ENCODE measurements at regions not wholly inside any gene's neighbourhood (a gene's known extent, or its start where the extent isn't known, plus 50 kb on each side); places are given as distances from the start of the nearest gene placed in this dataset.

GRCh38 chr4:187782286-187782824 is 213.2 kb upstream of the ZFP42 start:
- no peaks in the 10 kb centered on the region for H3K4me1 ChIP-seq (ENCODE audit: insufficient read depth, low read length)
- no peak overlapping the region for H3K9ac ChIP-seq (ENCODE audit: insufficient read depth, low read depth, low read length)
- ATAC-seq (no peak), FAIRE-seq (no peak), DNase-seq (ENCODE audit: low spot score) (no peak)
- H4K20me1 ChIP-seq (ENCODE audit: insufficient read depth, low read length), result no peaks in the 10 kb centered on the region
- intact Hi-C loops (cut with micrococcal nuclease; ENCODE audit: unreplicated experiment), result no loop called here
- in situ Hi-C loops (cut with HindIII; ENCODE audit: extremely low pct_ligation_motif_present, low pct_unique_long_range_greater_than_20kb), result no loop called here
- no TSS peak for BruUV-seq (replicated peaks)
- ChIA-PET CTCF (ENCODE audit: low intra/inter-chr PET ratio, low total read pairs) (no interaction called here), POLR2A (no interaction called here)
- no peaks in the 10 kb centered on the region for H3K27me3 ChIP-seq (ENCODE audit: control insufficient read depth in 1 of 2, insufficient read depth in 2 of 2, low read length in 2 of 2)
- WGBS (ENCODE audit: low lambda C conversion rate), result 0% methylated on average over 4 of the region's 4 CpGs
- no peak overlapping the region for H3K4me2 ChIP-seq (ENCODE audit: low read depth, low read length)
- peaks cover 9% of the 10 kb centered on the region for H3K9me3 ChIP-seq (ENCODE audit: low read length)
- no peaks in the 10 kb centered on the region for H3K36me3 ChIP-seq (replicated peaks in 1 of 2; ENCODE audit: control insufficient read depth in 1 of 2, insufficient read depth in 2 of 2, low read length in 2 of 2)
- no peak overlapping the region for H3K4me3 ChIP-seq (replicated peaks in 1 of 3; ENCODE audit: insufficient read depth in 1 of 3, low read depth in 2 of 3, low read length in 3 of 3)
- TF ChIP-seq MTA3 (CRISPR knock-in tag; IDR thresholded peaks at IDR 0.05), result no peak
- TF ChIP-seq KAT2B (IDR thresholded peaks at IDR 0.05; ENCODE audit: borderline replicate concordance, low read depth, low read length), result no peak
- TF ChIP-seq ZNF230 (CRISPR knock-in tag; IDR thresholded peaks at IDR 0.05), result no peak
- TF ChIP-seq ZNF737 (CRISPR knock-in tag; IDR thresholded peaks at IDR 0.05; ENCODE audit: borderline replicate concordance), result no peak
- TF ChIP-seq ZNF703 (CRISPR knock-in tag; IDR thresholded peaks at IDR 0.05; ENCODE audit: borderline replicate concordance), result no peak
- no peak for TF ChIP-seq GABPA (IDR thresholded peaks at IDR 0.05; ENCODE audit: low read depth, low read length)
- no peak for TF ChIP-seq GABPA (CRISPR knock-in tag; IDR thresholded peaks at IDR 0.05; ENCODE audit: low read depth)
- no peak for TF ChIP-seq ZFYVE20 (CRISPR knock-in tag; IDR thresholded peaks at IDR 0.05; ENCODE audit: borderline replicate concordance, low read depth)
- no peak for TF ChIP-seq JUND (CRISPR knock-in tag; IDR thresholded peaks at IDR 0.05)
- no peak for TF ChIP-seq ATF1 (CRISPR knock-in tag; IDR thresholded peaks at IDR 0.05)
- TF ChIP-seq NFYC (CRISPR knock-in tag; IDR thresholded peaks at IDR 0.05), result no peak
- no peak for TF ChIP-seq TEAD2 (CRISPR knock-in tag; IDR thresholded peaks at IDR 0.05)
- TF ChIP-seq, protein P1, sequence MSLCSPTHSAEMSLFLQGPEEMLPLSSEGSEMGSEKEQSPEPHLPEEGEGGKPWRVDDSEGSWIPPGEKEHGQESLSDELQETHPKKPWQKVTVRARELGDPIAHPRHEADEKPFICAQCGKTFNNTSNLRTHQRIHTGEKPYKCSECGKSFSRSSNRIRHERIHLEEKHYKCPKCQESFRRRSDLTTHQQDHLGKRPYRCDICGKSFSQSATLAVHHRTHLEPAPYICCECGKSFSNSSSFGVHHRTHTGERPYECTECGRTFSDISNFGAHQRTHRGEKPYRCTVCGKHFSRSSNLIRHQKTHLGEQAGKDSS (CRISPR knock-in tag; IDR thresholded peaks at IDR 0.05; ENCODE audit: borderline replicate concordance, low read depth), result no peak
- no peak for TF ChIP-seq NR2F6 (IDR thresholded peaks at IDR 0.05)
- TF ChIP-seq NR2F6 (CRISPR knock-in tag; IDR thresholded peaks at IDR 0.05), result no peak
- TF ChIP-seq HES4 (CRISPR knock-in tag; IDR thresholded peaks at IDR 0.05; ENCODE audit: borderline replicate concordance), result no peak
- TF ChIP-seq ZBTB33 (CRISPR knock-in tag; IDR thresholded peaks at IDR 0.05), result no peak
- TF ChIP-seq ZNF251 (CRISPR knock-in tag; IDR thresholded peaks at IDR 0.05), result no peak
- TF ChIP-seq RELA (CRISPR knock-in tag; IDR thresholded peaks at IDR 0.05), result no peak
- TF ChIP-seq MED13 (CRISPR knock-in tag; IDR thresholded peaks at IDR 0.05), result no peak
- H3K79me2 ChIP-seq (ENCODE audit: insufficient read depth, low read length), result no peaks in the 10 kb centered on the region
- H3K27ac ChIP-seq (ENCODE audit: extremely low read length, insufficient read depth, low read length), result no peak overlapping the region
- no peak overlapping the region for H2AFZ ChIP-seq (ENCODE audit: low read length)
